OCI-LY1 (cell line): ENCODE measurements at regions not wholly inside any gene's neighbourhood (a gene's known extent, or its start where the extent isn't known, plus 50 kb on each side); places are given as distances from the start of the nearest gene placed in this dataset.

Source experiments
- H2AFZ ChIP-seq: fragments of 200-600 bp; sonication (generic), shearing (Covaris generic); 2 replicates; pipeline ENCODE4 v1.6.0; 2014; ENCODE audit warnings: antibody characterized with exemption, mild to moderate bottlenecking, low read length
- H3F3A ChIP-seq: fragments of 200-600 bp; sonication (generic), shearing (Covaris generic); 2 replicates; pipeline ENCODE4 v1.6.0; 2014; ENCODE audit warnings: mild to moderate bottlenecking, antibody characterized with exemption, low read length, moderate library complexity; ENCODE audit not compliant: insufficient read depth
- H3K27ac ChIP-seq: fragments of 200-600 bp; sonication (generic); 2 replicates; pipeline ENCODE4 v1.5.1; 2014; ENCODE audit warnings: low read length, mixed run types, mild to moderate bottlenecking, low read depth; ENCODE audit not compliant: poor library complexity, severe bottlenecking
- H3K27me3 ChIP-seq: fragments of 200-600 bp; sonication (generic); 2 replicates; pipeline ENCODE4 v1.6.0; 2014; ENCODE audit warnings: antibody characterized with exemption, mild to moderate bottlenecking, low read length, moderate library complexity; ENCODE audit not compliant: insufficient read depth
- H3K36me3 ChIP-seq: fragments of 200-600 bp; sonication (generic); 2 replicates; pipeline ENCODE4 v1.6.1; 2014; ENCODE audit warnings: mild to moderate bottlenecking, antibody characterized with exemption, low read length, moderate library complexity, mixed read lengths; ENCODE audit not compliant: insufficient read depth
- H3K4me1 ChIP-seq: fragments of 200-600 bp; sonication (generic); 2 replicates; pipeline ENCODE4 v1.5.1; 2014; ENCODE audit warnings: mild to moderate bottlenecking, low read length, moderate library complexity; ENCODE audit not compliant: insufficient read depth, severe bottlenecking
- H3K4me2 ChIP-seq: fragments of 200-600 bp; sonication (generic), shearing (Covaris generic); 2 replicates; pipeline ENCODE4 v1.6.1; 2014; ENCODE audit warnings: low read length
- H3K4me3 ChIP-seq: fragments of 200-600 bp; sonication (generic); 2 replicates; pipeline ENCODE4 v1.5.1; 2014; ENCODE audit warnings: low read length, low read depth, mild to moderate bottlenecking, mixed read lengths; ENCODE audit not compliant: poor library complexity, severe bottlenecking
- H3K79me2 ChIP-seq: fragments of 200-600 bp; shearing (Covaris generic); 2 replicates; pipeline ENCODE4 v1.6.1; 2016; ENCODE audit warnings: mixed run types, low read length, mixed read lengths; ENCODE audit not compliant: insufficient read depth
- H3K9ac ChIP-seq: fragments of 200-600 bp; sonication (generic), shearing (Covaris generic); 2 replicates; pipeline ENCODE4 v1.6.1; 2014; ENCODE audit warnings: mild to moderate bottlenecking, low read length, mixed read lengths
- H3K9me2 ChIP-seq: fragments of 200-600 bp; sonication (generic), shearing (Covaris generic); 2 replicates; pipeline ENCODE4 v1.6.1; 2014; ENCODE audit warnings: low read depth, mild to moderate bottlenecking, low read length, mixed read lengths
- H3K9me3 ChIP-seq: fragments of 200-600 bp; shearing (Covaris generic); 2 replicates; pipeline ENCODE4 v1.6.1; 2014; ENCODE audit warnings: low read length, mixed read lengths
- H4K20me1 ChIP-seq: fragments of 200-600 bp; sonication (generic), shearing (Covaris generic); 2 replicates; pipeline ENCODE4 v1.6.0; 2016; ENCODE audit warnings: mild to moderate bottlenecking, low read length; ENCODE audit not compliant: insufficient read depth
- CTCF ChIP-seq: fragments of 200-600 bp; sonication (generic), shearing (Covaris generic); IDR thresholded peaks from 2 replicates; pipeline ENCODE4 v1.5.1; 2017; ENCODE audit warnings: mild to moderate bottlenecking, antibody characterized with exemption, low read length, moderate library complexity, mixed read lengths
- EZH2 ChIP-seq: fragments of 200-600 bp; sonication (generic), shearing (Covaris generic); IDR thresholded peaks from 2 replicates; pipeline ENCODE4 v1.8.0; 2017; ENCODE audit warnings: borderline replicate concordance, mixed run types, mild to moderate bottlenecking, antibody characterized with exemption, low read length, moderate library complexity, mixed read lengths

DNA sequence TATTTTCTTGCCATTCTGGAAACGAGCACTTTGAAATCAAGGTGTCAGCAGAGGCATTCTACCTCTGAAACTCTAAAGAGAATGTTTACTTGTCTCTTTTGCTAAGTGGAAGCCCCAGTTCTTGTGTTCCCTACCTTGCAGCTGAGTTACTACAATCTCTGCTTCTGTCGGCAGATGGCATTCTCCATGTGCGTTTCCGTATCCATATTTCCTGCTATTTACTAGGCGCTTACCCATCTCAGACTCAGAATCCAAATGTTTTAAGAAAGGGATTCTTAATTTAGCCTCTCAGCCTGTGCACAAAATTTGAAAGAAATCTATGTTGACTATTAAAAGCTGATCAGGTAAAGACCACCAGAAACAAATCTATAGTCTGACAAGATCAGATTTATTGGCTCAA is 221.3 kb upstream of the FTMT start:
- Histone ChIP-seq H3K27ac (no peak overlapping the region), H2AFZ (no peak overlapping the region), H3F3A (no peaks in the 10 kb centered on the region), H3K27me3 (no peaks in the 10 kb centered on the region), H3K4me3 (no peak overlapping the region), H3K9ac (no peak overlapping the region), H3K36me3 (no peaks in the 10 kb centered on the region), H3K79me2 (no peaks in the 10 kb centered on the region), H4K20me1 (no peaks in the 10 kb centered on the region), H3K9me2 (no peaks in the 10 kb centered on the region), H3K4me2 (no peak overlapping the region), H3K9me3 (no peaks in the 10 kb centered on the region), H3K4me1 (no peaks in the 10 kb centered on the region)
- no peak for TF ChIP-seq EZH2
- TF ChIP-seq CTCF, result no peak

GRCh38 chr5:121634946-121635345 is 216.7 kb upstream of the FTMT start:
- no peaks in the 10 kb centered on the region for H3K9me3 ChIP-seq
- TF ChIP-seq CTCF (no peak), EZH2 (no peak)
- H3K4me2 ChIP-seq, result no peak overlapping the region

DNA sequence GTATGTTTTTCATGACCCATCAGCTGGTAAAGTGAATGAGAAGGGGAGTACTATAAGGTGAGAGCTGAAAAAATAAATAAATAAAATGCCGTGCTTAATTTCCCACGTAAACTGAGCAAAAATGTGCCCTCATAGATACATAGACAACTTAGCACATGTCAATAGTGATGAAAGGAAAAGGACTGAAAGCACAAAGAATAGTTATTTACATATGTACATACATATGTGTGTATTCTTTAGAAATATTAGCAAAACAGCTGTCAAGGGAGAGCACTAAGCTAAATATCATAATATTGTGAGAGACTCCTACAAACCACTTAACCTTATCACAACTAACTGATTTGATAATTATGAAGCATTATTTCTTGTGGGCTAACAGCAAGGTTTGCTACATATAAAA is 213.6 kb upstream of the FTMT start:
- no peaks in the 10 kb centered on the region for H3F3A ChIP-seq

More at GRCh38 chr5:121634946-121635345, 216.7 kb upstream of the FTMT start:
- Histone ChIP-seq H3F3A (no peaks in the 10 kb centered on the region), H3K36me3 (no peaks in the 10 kb centered on the region), H3K9me2 (no peaks in the 10 kb centered on the region), H3K9ac (no peak overlapping the region), H3K79me2 (no peaks in the 10 kb centered on the region), H2AFZ (no peak overlapping the region), H3K4me3 (no peak overlapping the region), H3K27ac (no peak overlapping the region), H3K4me1 (no peaks in the 10 kb centered on the region), H3K27me3 (no peaks in the 10 kb centered on the region), H4K20me1 (no peaks in the 10 kb centered on the region)

More for the DNA sequence above, 213.6 kb upstream of the FTMT start:
- Histone ChIP-seq H3K9me2 (no peaks in the 10 kb centered on the region), H3K4me3 (no peak overlapping the region), H3K4me1 (no peaks in the 10 kb centered on the region), H3K9me3 (no peaks in the 10 kb centered on the region), H3K27ac (no peak overlapping the region), H3K9ac (no peak overlapping the region), H2AFZ (no peak overlapping the region), H3K79me2 (no peaks in the 10 kb centered on the region), H3K4me2 (no peak overlapping the region), H3K27me3 (no peaks in the 10 kb centered on the region), H4K20me1 (no peaks in the 10 kb centered on the region), H3K36me3 (no peaks in the 10 kb centered on the region)
- TF ChIP-seq EZH2, result no peak
- TF ChIP-seq CTCF, result no peak
